ENCODE measurements at regions not wholly inside any gene's neighbourhood (a gene's known extent, or its start where the extent isn't known, plus 50 kb on each side); places are given as distances from the start of the nearest gene placed in this dataset.

DNA sequence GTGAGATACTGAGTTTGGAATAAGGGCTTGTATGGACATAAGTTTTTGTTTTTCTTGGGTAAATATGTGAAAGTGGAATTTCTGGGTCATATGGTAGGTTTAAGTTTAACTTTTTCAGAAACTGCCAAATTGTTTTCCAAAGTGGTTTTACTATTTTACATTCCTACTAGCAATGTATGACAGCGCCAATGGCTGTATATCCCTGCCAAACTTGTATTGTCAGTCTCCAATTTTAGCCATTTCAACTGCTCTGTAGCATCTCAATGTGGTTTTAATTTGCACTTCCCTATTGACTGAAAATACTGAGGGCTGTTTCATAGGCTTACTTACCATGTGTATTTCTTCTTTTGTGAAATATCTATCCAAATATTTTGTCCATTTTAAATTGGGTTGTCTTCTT is 90.5 kb upstream of the ZNF32 start:
- DNase-seq (no peak), ATAC-seq (no peak)
- no peaks in the 10 kb centered on the region for H3K27me3 ChIP-seq
- H3K36me3 ChIP-seq: no peaks in the 10 kb centered on the region
- TF ChIP-seq, protein P1, sequence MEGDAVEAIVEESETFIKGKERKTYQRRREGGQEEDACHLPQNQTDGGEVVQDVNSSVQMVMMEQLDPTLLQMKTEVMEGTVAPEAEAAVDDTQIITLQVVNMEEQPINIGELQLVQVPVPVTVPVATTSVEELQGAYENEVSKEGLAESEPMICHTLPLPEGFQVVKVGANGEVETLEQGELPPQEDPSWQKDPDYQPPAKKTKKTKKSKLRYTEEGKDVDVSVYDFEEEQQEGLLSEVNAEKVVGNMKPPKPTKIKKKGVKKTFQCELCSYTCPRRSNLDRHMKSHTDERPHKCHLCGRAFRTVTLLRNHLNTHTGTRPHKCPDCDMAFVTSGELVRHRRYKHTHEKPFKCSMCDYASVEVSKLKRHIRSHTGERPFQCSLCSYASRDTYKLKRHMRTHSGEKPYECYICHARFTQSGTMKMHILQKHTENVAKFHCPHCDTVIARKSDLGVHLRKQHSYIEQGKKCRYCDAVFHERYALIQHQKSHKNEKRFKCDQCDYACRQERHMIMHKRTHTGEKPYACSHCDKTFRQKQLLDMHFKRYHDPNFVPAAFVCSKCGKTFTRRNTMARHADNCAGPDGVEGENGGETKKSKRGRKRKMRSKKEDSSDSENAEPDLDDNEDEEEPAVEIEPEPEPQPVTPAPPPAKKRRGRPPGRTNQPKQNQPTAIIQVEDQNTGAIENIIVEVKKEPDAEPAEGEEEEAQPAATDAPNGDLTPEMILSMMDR (IDR thresholded peaks at IDR 0.05): no peak
- no peaks in the 10 kb centered on the region for H3K4me1 ChIP-seq
- H3K9me3 ChIP-seq: no peaks in the 10 kb centered on the region
- 71 to 84% methylated on average over 1 of the region's 1 CpG for WGBS, 2 donors
- H3K27ac ChIP-seq: no peak overlapping the region
- H3K4me3 ChIP-seq: no peak overlapping the region
- intact Hi-C loops (cut with DNase I): no loop called here

- no peak for ATAC-seq
- 52 to 54% methylated on average over 3 of the region's 3 CpGs for WGBS, 2 donors
- Histone ChIP-seq H3K27me3 (no peaks in the 10 kb centered on the region), H3K27ac (no peak overlapping the region), H3K36me3 (no peaks in the 10 kb centered on the region), H3K4me3 (no peak overlapping the region), H3K9me3 (peaks cover 0 to 4% (median 0%) of the 10 kb centered on the region in 11 donors), H3K4me1 (no peaks in the 10 kb centered on the region)
- TF ChIP-seq, protein P1 (IDR thresholded peaks at IDR 0.05): no peak
- intact Hi-C loops (cut with DNase I): no loop called here
- no peak for DNase-seq
Observed at GRCh38 chr10:43737003-43737402, 88.3 kb upstream of the ZNF32 start.

- TF ChIP-seq, protein P1 (IDR thresholded peaks at IDR 0.05): no peak
- intact Hi-C loops (cut with DNase I): no loop called here
Observed at GRCh38 chr10:43735907-43736306, 87.2 kb upstream of the ZNF32 start.

DNA sequence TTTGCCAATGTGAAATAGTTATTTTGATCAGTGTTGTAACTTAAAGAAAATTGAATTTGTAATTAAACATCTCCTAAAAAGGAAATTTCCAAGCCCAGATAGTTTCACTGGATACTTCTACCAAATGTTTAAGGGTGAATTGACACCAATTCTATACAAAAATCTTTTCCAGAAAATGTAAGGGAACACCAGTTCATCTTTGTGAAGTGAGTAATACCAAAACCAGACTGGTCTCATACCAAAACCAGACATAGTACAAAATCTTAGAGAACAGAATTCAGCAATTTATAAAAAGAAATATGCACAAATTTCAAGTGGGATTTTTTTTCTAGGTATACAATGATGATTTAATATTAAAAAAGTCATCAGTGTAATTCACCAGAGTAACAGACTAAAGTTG is 86.0 kb upstream of the ZNF32 start:
- Histone ChIP-seq H3K36me3 (no peaks in the 10 kb centered on the region), H3K27ac (no peak overlapping the region), H3K9me3 (peaks cover 0 to 24% (median 11%) of the 10 kb centered on the region in 11 donors), H3K27me3 (no peaks in the 10 kb centered on the region), H3K4me3 (no peak overlapping the region), H3K4me1 (no peaks in the 10 kb centered on the region)
- TF ChIP-seq, protein P1 (IDR thresholded peaks at IDR 0.05): no peak
- DNase-seq (no peak), ATAC-seq (no peak)
- intact Hi-C loops (cut with DNase I): no loop called here

More at GRCh38 chr10:43735907-43736306, 87.2 kb upstream of the ZNF32 start:
- Histone ChIP-seq H3K9me3 (peaks cover 0 to 13% (median 4%) of the 10 kb centered on the region in 11 donors), H3K4me3 (no peak overlapping the region), H3K27me3 (no peaks in the 10 kb centered on the region), H3K4me1 (no peaks in the 10 kb centered on the region), H3K36me3 (no peaks in the 10 kb centered on the region), H3K27ac (no peak overlapping the region)
- 89 to 100% methylated on average over 2 of the region's 2 CpGs for WGBS, 2 donors
- no peak for DNase-seq
- no peak for ATAC-seq

Data from heart right ventricle (tissue), 16 donors.